WTC11 (cell line): ENCODE measurements at regions not wholly inside any gene's neighbourhood (a gene's known extent, or its start where the extent isn't known, plus 50 kb on each side); places are given as distances from the start of the nearest gene placed in this dataset.

Experiments used
- ATAC-seq: fragments of 200-7000 bp; cut with Tn5 transposase; 2 replicates; pipeline ENCODE4 v1.10.0; 2021; ENCODE audit warnings: mild to moderate bottlenecking, moderate library complexity
- CTCF ChIA-PET: fragments of 300-600 bp; sonication (Branson Sonifier 250); formaldehyde crosslinking; loops from one replicate; lab custom pipeline; 2021; ENCODE audit warnings: antibody characterized with exemption; lab: Charles Lee
- POLR2A ChIA-PET: fragments of 350-600 bp; sonication (Branson Sonifier 250); formaldehyde crosslinking; loops from one replicate; lab custom pipeline; 2021; ENCODE audit warnings: antibody characterized with exemption; lab: Charles Lee
- DNase-seq: peaks from one replicate; pipeline ENCODE4 v3.0.0; 2021; ENCODE audit warnings: low spot score
- H3K27ac Mint-ChIP-seq: 2 replicates; pipeline ENCODE4 v1.8.0; 2021; ENCODE audit warnings: mixed read lengths
- H3K27me3 Mint-ChIP-seq: 2 replicates; pipeline ENCODE4 v1.8.0; 2021; ENCODE audit warnings: low read depth, mild to moderate bottlenecking, moderate library complexity, mixed read lengths
- H3K36me3 Mint-ChIP-seq: 2 replicates; pipeline ENCODE4 v1.8.0; 2021; ENCODE audit warnings: mixed read lengths
- H3K4me1 Mint-ChIP-seq: 2 replicates; pipeline ENCODE4 v1.8.0; 2022; ENCODE audit warnings: mixed read lengths
- H3K4me3 Mint-ChIP-seq: 2 replicates; pipeline ENCODE4 v1.8.0; 2021; ENCODE audit warnings: mild to moderate bottlenecking, moderate library complexity, mixed read lengths
- H3K9me3 Mint-ChIP-seq: 2 replicates; pipeline ENCODE4 v1.8.0; 2021; ENCODE audit warnings: mixed read lengths
- ARID4B ChIP-seq: sonication (generic); formaldehyde crosslinking; IDR thresholded peaks from 2 replicates; pipeline ENCODE4 v1.8.0; 2023; ENCODE audit warnings: missing genetic modification reagents, mild to moderate bottlenecking, borderline replicate concordance
- E2F1 ChIP-seq: sonication (generic); formaldehyde crosslinking; IDR thresholded peaks from 2 replicates; pipeline ENCODE4 v1.8.0; 2022; ENCODE audit warnings: mild to moderate bottlenecking, missing genetic modification reagents
- FOXP1 ChIP-seq: sonication (generic); formaldehyde crosslinking; IDR thresholded peaks from 2 replicates; pipeline ENCODE4 v1.8.0; 2022; ENCODE audit warnings: missing genetic modification reagents, mild to moderate bottlenecking, moderate library complexity, borderline replicate concordance
- HMGXB4 ChIP-seq: sonication (generic); formaldehyde crosslinking; IDR thresholded peaks from 2 replicates; pipeline ENCODE4 v1.8.1; 2023; ENCODE audit warnings: mild to moderate bottlenecking, moderate library complexity, missing genetic modification reagents
- MXD4 ChIP-seq: fragments of 250-450 bp; sonication (Bioruptor Pico); IDR thresholded peaks from 2 replicates; pipeline ENCODE4 v1.8.0; 2021; ENCODE audit warnings: mild to moderate bottlenecking, moderate library complexity, borderline replicate concordance
- OVOL2 ChIP-seq: fragments of 250-450 bp; sonication (Bioruptor Pico); IDR thresholded peaks from 2 replicates; pipeline ENCODE4 v1.9.0; 2021; ENCODE audit warnings: mild to moderate bottlenecking, borderline replicate concordance
- USF2 ChIP-seq: sonication (generic); formaldehyde crosslinking; IDR thresholded peaks from 2 replicates; pipeline ENCODE4 v1.8.1; 2023; ENCODE audit warnings: mild to moderate bottlenecking, missing genetic modification reagents, moderate library complexity
- ZNF317 ChIP-seq: sonication (generic); formaldehyde crosslinking; IDR thresholded peaks from 2 replicates; pipeline ENCODE4 v1.8.1; 2023; ENCODE audit warnings: low read depth, mild to moderate bottlenecking, moderate library complexity, missing genetic modification reagents, borderline replicate concordance
- ZNF532 ChIP-seq: fragments of 250-450 bp; sonication (Bioruptor Pico); IDR thresholded peaks from 2 replicates; pipeline ENCODE4 v1.9.0; 2021; ENCODE audit warnings: mild to moderate bottlenecking, borderline replicate concordance
- ZNF671 ChIP-seq: fragments of 250-450 bp; sonication (Bioruptor Pico); IDR thresholded peaks from 2 replicates; pipeline ENCODE4 v1.8.0; 2021; ENCODE audit warnings: mild to moderate bottlenecking
- TF ChIP-seq, protein P1 (sequence below): sonication (generic); formaldehyde crosslinking; IDR thresholded peaks from 2 replicates; pipeline ENCODE4 v1.8.1; 2022; ENCODE audit warnings: mild to moderate bottlenecking, moderate library complexity, missing genetic modification reagents

DNA sequence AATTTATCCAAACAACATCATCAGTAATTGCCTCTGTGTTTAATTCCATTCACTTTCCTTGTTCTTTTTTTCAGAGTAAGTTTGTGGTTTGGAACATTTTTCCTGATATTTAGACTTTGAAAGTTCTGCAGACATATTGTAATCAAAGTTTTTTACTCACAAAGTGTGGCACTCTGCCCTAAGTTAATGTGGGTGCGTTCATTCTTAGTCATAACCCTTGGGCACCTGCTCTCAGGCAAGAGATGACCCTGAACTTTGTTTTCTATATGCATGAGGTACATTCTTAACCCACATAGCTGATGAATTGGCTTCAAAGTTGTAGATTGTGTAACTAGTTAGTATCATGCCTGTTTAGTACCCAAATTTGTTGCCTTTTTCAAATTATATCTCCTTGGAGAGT, 424.3 kb downstream of the GRXCR1 start (continued):
- TF ChIP-seq E2F1 = no peak
- TF ChIP-seq MXD4 = no peak
- TF ChIP-seq, protein P1, sequence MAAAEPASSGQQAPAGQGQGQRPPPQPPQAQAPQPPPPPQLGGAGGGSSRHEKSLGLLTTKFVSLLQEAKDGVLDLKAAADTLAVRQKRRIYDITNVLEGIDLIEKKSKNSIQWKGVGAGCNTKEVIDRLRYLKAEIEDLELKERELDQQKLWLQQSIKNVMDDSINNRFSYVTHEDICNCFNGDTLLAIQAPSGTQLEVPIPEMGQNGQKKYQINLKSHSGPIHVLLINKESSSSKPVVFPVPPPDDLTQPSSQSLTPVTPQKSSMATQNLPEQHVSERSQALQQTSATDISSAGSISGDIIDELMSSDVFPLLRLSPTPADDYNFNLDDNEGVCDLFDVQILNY = no peak
- no peak for TF ChIP-seq ZNF317
- TF ChIP-seq HMGXB4 = no peak
- no peak for TF ChIP-seq OVOL2 (CRISPR knock-in tag)

GRCh38 chr4:43325220-43325967, 432.9 kb downstream of the GRXCR1 start:
- TF ChIP-seq FOXP1 (CRISPR knock-in tag) (no peak), ZNF671 (no peak), USF2 (CRISPR knock-in tag) (no peak), ZNF532 (CRISPR knock-in tag) (no peak), ARID4B (CRISPR knock-in tag) (no peak)
- ATAC-seq (no peak), DNase-seq (no peak)
- ChIA-PET CTCF (no interaction called here), POLR2A (interaction anchor here (0.5 kb wide), 1 partner anchor 336 kb away, joined by 10 read pairs; no protein-coding TSS in a partner anchor)
- Mint-ChIP-seq H3K36me3 (no peaks in the 10 kb centered on the region), H3K9me3 (no peaks in the 10 kb centered on the region), H3K27me3 (no peaks in the 10 kb centered on the region), H3K4me1 (no peaks in the 10 kb centered on the region), H3K27ac (no peak overlapping the region), H3K4me3 (no peak overlapping the region)
